ENCODE measurements at regions not wholly inside any gene's neighbourhood (a gene's known extent, or its start where the extent isn't known, plus 50 kb on each side); places are given as distances from the start of the nearest gene placed in this dataset.

DNA sequence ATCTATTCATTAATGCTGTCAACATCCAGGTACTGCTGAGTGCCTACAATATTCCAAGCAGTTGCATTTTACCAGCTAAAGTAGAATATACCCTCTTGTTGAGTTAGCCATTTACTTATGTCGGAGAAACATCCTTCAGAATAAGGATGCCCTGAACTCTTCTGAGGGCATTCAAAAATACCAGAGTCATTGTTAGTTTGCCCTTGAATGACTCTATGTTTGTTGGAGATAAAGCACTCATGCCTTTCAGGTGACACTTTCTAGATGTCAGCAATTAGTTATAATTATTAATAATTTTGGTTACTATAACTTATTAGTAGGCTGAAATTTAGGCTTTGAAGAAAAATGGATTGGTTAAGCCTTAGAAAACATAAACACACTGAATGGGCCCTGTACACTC lies 286.2 kb upstream of the STXBP5 start:
- TF ChIP-seq L3MBTL2 (conservative IDR thresholded peaks at IDR 0.05) = no peak
- no peak for TF ChIP-seq ELF4 (IDR thresholded peaks at IDR 0.05)
- TF ChIP-seq ZNF384 (IDR thresholded peaks at IDR 0.05) = no peak
- no peak for TF ChIP-seq FOXA1 (IDR thresholded peaks at IDR 0.05)
- TF ChIP-seq LEF1 (IDR thresholded peaks at IDR 0.05; ENCODE audit: borderline replicate concordance) = no peak
- TF ChIP-seq SP1 (IDR thresholded peaks at IDR 0.05) = no peak
- no peak for TF ChIP-seq FOXM1 (IDR thresholded peaks at IDR 0.05; ENCODE audit: borderline replicate concordance)
- TF ChIP-seq BHLHE40 (IDR thresholded peaks at IDR 0.05; ENCODE audit: borderline replicate concordance) = no peak
- TF ChIP-seq FOXK2 (IDR thresholded peaks at IDR 0.05) = no peak
- no peak for TF ChIP-seq NFRKB (IDR thresholded peaks at IDR 0.05)
- TF ChIP-seq SUZ12 (IDR thresholded peaks at IDR 0.05) = no peak

Data from HEK293T (cell line).